ENCODE measurements at regions not wholly inside any gene's neighbourhood (a gene's known extent, or its start where the extent isn't known, plus 50 kb on each side); places are given as distances from the start of the nearest gene placed in this dataset.

- intact Hi-C loops (cut with DNase I): no loop called here
- peaks cover 0 to 9% (median 0%) of the 10 kb centered on the region in 3 donors for H3K4me1 ChIP-seq
- WGBS, 2 donors: 18 to 43% methylated on average over 5 of the region's 5 CpGs
- no peak for DNase-seq
- no peaks in the 10 kb centered on the region for H3K9me3 ChIP-seq
- H3K27ac ChIP-seq: no peak overlapping the region
- H3K4me3 ChIP-seq: no peak overlapping the region
- H3K27me3 ChIP-seq: no peaks in the 10 kb centered on the region
- no peak for TF ChIP-seq POLR2A (IDR thresholded peaks at IDR 0.05)
- TF ChIP-seq CTCF (IDR thresholded peaks at IDR 0.05): no peak
- H3K36me3 ChIP-seq: no peaks in the 10 kb centered on the region
Measured at GRCh38 chr10:91700273-91700672, 67.4 kb upstream of the PPP1R3C start.

GRCh38 chr10:91698258-91698657 lies 65.4 kb upstream of the PPP1R3C start:
- H3K36me3 ChIP-seq: no peaks in the 10 kb centered on the region
- no peak for TF ChIP-seq POLR2A (IDR thresholded peaks at IDR 0.05)
- TF ChIP-seq CTCF (IDR thresholded peaks at IDR 0.05): no peak
- no peak overlapping the region for H3K27ac ChIP-seq
- peaks cover 0 to 9% (median 0%) of the 10 kb centered on the region in 3 donors for H3K4me1 ChIP-seq
- no peak for DNase-seq
- intact Hi-C loops (cut with DNase I): no loop called here
- no peaks in the 10 kb centered on the region for H3K9me3 ChIP-seq
- no peak overlapping the region for H3K4me3 ChIP-seq
- H3K27me3 ChIP-seq: no peaks in the 10 kb centered on the region
- no CpG with 5 or more reads among the region's 3 CpGs for WGBS, 2 donors

GRCh38 chr10:91694170-91694794 lies 61.4 kb upstream of the PPP1R3C start:
- Histone ChIP-seq H3K4me3 (no peak overlapping the region), H3K9me3 (no peaks in the 10 kb centered on the region), H3K27ac (no peak overlapping the region), H3K4me1 (peaks cover 0 to 4% (median 0%) of the 10 kb centered on the region in 3 donors), H3K36me3 (no peaks in the 10 kb centered on the region), H3K27me3 (no peaks in the 10 kb centered on the region)
- WGBS, 2 donors: 74 to 76% methylated on average over 3 of the region's 3 CpGs
- peak in 5 of 6 experiments; percentile 55 to 83 (median 58) for TF ChIP-seq CTCF (IDR thresholded peaks at IDR 0.05)
- no peak for TF ChIP-seq POLR2A (IDR thresholded peaks at IDR 0.05)
- no peak for DNase-seq
- intact Hi-C loops (cut with DNase I): no loop called here

GRCh38 chr10:91691981-91692380 lies 59.1 kb upstream of the PPP1R3C start:
- intact Hi-C loops (cut with DNase I): no loop called here
- TF ChIP-seq CTCF (IDR thresholded peaks at IDR 0.05): no peak
- TF ChIP-seq POLR2A (IDR thresholded peaks at IDR 0.05): no peak
- WGBS, 2 donors: 63 to 64% methylated on average over 6 of the region's 6 CpGs
- Histone ChIP-seq H3K27ac (no peak overlapping the region), H3K36me3 (no peaks in the 10 kb centered on the region), H3K27me3 (no peaks in the 10 kb centered on the region), H3K4me1 (peaks cover 0 to 4% (median 0%) of the 10 kb centered on the region in 3 donors), H3K4me3 (no peak overlapping the region), H3K9me3 (no peaks in the 10 kb centered on the region)
- no peak for DNase-seq

GRCh38 chr10:91690996-91691676 lies 58.3 kb upstream of the PPP1R3C start:
- no peak overlapping the region for H3K4me3 ChIP-seq
- no peak overlapping the region for H3K27ac ChIP-seq
- TF ChIP-seq CTCF (IDR thresholded peaks at IDR 0.05): no peak
- no peak for TF ChIP-seq POLR2A (IDR thresholded peaks at IDR 0.05)
- 33 to 67% methylated on average over 2 to 3 of the region's 3 CpGs for WGBS, 2 donors
- no peaks in the 10 kb centered on the region for H3K9me3 ChIP-seq
- H3K27me3 ChIP-seq: no peaks in the 10 kb centered on the region
- intact Hi-C loops (cut with DNase I): no loop called here
- no peaks in the 10 kb centered on the region for H3K36me3 ChIP-seq
- H3K4me1 ChIP-seq: peaks cover 0 to 4% (median 0%) of the 10 kb centered on the region in 3 donors
- DNase-seq: no peak

All from esophagus squamous epithelium (tissue), 5 donors.